Globus pallidus (tissue), 1 donor: ENCODE measurements at regions not wholly inside any gene's neighbourhood (a gene's known extent, or its start where the extent isn't known, plus 50 kb on each side); places are given as distances from the start of the nearest gene placed in this dataset.
"Not testable (repeated sequence)": the region's sequence is repeated elsewhere in the genome, so short reads cannot be mapped to it uniquely, and the experiment has no call there.

Experiments
- DNase-seq: peaks from one replicate; pipeline ENCODE4 v3.0.0-alpha.2; 2015; ENCODE audit warnings: low spot score

DNA sequence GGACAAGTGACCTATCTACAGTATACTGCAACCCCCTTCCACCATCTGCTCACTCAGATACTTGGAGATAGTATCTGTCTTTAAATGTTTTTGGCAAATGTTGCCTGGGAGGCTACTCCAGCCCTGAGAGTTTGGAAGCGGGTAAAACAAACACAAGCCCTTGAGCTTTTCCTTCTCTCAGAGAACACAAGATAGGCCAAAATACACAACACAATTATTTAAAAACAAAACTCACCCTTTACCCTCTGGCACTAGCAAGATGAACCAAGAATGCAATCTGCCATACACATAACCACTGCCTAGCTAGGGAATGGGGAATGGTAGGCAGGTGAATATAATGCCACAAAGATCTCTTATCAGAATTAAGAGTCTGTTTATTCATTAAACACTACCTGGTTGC lies 324.7 kb upstream of the FAM47C start:
- no peak for DNase-seq

DNA sequence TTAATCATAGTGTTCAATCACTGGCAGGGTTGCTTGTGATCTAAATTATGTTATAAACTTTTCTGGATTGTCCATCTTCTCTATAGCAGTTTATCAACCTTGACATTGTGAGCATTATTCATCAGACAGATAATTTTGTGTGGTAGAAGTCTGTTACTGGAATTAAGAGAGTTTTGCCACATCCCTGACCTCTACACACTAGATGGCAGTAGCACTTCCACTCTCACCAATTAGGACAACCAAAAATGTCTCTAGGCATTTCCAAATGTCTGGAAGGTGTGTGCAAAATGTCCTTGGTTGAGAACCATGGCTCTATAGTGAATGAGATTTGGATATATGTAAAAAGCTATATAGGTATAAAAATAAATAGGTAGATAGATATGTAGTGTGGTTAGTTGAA lies 324.1 kb upstream of the FAM47C start:
- DNase-seq: no peak

DNA sequence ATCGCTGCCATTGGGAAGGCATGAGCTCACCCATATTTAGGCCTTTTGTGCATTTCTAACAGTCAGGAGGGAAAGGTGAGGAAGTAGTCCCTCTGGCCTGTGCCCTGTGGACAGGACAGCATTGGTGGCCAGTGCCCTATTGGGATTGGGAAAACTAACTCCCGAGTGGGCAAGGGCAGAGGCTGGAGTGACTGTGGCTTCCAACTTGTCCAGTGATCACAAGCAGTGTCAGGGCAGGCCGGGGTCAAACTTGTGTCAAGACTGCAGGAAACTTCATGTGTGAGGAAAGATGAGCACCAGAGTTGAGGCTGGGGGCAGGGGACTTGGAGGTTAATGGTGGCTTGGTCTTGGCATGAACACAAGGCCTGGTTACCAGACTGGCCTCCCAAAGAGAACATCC lies 286.2 kb upstream of the FAM47C start:
- DNase-seq: no peak

DNA sequence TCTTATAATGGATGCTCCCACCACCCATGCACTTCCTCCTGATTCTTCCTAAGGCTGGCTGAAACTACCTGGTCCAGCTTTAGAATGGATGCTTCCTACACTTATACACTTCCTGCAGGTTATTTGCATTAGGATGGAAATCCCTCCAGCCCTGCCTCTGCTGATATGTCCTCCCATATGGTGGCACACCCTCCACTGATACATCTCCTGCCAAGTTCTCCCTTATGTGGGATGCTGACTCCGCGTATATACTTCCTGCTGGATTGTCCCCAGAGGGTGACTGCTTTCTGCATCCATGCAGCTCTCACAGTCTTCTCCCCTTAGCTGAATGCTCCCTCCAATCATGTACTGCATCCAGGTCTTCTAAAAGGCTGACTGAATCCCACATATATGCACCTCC lies 254.6 kb upstream of the FAM47C start:
- no peak for DNase-seq

DNA sequence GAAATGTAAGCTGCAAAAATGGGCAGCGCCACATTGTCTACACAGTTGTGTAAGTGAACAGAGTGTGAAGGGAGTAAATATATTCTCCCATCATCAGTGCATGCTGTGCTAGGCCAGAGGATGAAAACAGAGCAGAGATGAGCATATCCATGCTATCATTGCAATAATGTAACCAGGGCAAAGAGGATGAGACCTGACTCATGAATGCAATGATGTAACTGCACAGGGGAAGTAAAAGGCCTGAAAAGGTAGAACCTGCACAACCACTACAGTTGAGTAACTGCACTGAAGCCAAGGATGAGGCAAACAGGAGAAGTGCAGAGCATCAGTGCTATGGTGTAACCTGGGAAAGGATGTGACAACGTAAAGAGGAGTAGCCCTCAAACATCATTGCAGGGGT lies 220.4 kb upstream of the FAM47C start:
- DNase-seq: no peak

DNA sequence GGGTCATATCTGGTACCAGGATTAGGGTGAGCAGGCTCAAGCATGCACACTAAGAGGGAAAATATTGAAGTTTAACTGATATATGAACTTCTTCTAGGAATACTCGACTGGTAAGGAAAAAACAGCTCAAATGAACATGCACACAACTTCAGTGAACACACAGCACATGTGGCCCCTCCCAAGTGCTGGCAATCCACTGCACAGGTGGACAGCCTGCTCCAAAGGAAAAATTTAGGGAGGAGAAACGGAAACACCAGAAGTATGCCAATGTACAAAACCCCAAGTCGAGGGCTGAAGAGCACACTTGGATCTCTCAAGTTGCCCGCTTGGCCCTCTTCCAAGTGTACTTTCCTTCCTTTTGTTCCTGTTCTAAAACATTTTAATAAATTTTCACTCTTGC lies 205.0 kb upstream of the FAM47C start:
- DNase-seq: no peak

DNA sequence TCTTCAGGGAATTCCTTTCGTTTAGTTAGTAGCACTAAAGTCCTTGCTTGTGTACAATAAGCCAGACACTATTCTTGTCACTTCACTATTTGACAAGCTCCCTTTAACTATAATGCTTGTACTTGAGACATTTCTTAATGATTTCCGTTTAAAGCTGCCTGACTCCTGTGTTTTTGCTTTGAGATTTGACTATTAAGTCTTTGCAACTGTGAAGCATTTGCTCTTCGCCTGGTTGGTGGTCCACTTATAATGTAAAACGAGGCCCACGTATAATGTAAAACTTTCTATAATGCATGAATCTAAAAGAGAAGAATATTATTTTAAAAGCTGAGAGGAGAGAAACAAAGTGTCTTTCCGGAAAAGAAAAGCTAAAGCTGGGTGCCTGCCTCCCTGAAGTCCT lies 204.1 kb upstream of the FAM47C start:
- DNase-seq: no peak

DNA sequence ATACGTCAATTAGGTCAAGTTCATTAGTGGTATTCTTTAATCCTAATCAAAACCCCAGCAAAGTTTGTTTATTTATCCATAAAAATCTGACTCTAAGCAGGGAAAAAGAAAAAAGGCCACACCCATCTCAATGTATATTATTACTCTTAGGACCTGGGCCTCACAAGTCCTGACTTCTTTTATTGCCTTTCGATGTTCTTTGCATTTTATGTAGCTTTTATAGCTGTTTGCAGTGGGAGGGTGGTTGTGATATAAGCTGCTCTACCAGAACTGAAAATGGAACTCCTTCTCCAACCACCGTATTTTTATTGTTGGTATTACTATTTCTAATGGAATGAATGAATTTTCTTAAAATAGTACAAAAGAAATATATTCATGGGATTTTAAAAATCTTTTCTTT lies 163.3 kb upstream of the FAM47C start:
- DNase-seq: no peak

DNA sequence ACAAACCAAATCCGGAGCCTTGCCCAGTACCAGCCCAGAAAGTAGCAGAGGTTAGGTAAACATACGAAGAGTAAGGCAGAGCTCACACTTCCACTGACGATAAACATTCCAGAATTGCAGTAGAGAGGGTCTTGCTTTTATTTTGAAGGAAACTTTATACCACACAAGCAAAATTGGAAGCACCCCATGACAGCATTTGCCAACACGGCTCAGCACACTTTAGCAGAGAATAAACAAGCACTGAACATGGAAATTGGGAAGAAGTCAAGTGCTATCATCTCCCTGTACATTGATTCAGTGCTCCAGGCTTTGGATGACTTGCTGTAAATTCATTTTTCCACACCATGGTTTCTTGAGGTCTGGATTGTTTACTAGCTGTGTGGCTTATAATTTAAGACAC lies 160.7 kb upstream of the FAM47C start:
- no peak for DNase-seq

DNA sequence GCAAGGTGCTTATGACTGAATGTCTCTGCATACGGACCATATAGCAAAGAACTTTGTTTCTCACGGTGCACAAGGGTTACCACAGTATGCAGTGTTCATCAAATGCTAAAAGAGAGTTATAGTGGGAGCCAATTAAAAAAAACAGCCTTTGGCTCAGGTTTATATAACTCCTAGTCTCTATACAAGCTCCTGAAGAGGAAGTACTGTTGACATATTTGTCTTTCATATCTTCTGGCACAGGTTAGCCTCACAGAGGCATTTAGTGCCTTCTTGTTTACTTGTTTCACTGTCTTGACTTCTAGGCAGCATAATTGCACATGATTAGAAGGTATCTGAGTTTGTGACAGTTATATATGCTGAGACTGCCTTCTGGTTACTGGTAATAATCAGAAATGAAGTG lies 158.8 kb upstream of the FAM47C start:
- no peak for DNase-seq

DNA sequence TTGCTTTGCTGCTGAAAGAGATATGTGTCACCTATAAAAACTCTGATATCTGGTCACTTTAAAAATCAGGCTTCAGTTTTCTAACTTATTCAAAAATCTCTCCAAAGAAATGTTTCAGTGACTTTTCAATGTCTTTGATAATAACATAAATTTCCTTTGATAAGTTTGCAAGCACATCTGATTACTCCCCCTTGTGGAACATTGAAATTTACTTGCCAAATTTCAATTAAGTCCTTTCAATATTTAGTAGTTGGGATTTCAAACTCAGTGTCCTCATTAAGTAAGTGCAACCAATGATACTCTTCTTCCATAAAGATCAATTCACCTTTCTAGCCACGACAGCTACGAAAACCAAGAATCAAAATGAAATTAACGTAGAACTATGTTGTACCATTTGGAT lies 151.3 kb upstream of the FAM47C start:
- DNase-seq: no peak

DNA sequence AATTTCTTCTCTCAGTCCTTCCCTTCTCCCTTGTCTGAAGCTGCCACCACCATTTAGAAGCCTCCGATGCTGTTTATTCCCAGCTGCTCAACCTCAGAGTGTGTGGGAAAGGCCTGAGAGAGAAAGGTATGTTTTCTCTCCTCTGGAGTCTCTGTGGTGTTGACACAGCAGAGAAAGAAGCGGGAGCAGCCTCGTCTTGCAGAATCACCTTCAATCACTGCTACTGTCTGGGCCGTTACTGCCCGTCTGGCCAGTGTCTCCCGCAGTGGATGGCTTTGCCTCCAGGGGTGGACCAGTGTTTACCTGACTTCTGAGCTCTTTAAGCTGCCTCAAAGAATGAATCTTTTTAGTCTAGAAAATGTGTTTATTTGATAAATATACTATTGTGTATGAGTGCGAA lies 148.9 kb upstream of the FAM47C start:
- DNase-seq: no peak

DNA sequence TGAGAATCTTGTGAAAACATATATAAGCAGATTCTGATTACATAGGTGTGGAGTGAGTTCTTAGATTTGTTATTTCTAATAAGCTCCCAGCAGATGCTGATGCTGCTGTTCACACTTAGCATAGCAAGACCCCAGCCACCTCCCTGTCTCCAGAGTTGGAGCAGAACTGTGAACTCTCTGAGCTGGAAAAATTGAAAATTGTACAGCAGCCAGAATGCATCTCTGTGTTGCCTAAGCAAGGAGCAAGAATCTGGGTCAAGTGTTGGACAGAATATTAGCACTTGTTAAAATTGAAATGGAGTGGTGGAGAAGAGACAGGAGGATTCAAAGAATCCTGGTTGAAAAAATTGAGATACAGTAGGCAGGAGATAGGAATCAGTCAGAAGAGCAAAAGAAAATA lies 146.6 kb upstream of the FAM47C start:
- DNase-seq: peak; percentile 15

DNA sequence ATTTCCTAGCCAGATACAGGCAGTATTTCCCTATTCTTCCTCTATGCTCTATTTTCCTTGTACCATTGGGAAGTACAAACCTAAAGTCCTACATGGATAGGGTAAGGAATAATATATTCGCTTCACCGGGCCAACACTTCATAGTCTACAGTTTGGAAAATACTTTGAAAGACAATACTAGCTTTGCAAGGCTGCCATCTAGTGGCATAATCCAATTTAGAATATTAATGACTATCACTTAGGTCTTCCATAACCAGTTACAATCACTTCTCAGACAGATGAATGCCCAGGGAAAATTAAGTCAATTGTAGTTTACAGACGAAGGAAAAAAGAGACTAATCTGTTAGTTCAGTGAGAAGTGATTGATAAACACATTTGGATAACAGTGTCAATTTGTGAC lies 141.0 kb upstream of the FAM47C start:
- DNase-seq: peak; percentile 26

DNA sequence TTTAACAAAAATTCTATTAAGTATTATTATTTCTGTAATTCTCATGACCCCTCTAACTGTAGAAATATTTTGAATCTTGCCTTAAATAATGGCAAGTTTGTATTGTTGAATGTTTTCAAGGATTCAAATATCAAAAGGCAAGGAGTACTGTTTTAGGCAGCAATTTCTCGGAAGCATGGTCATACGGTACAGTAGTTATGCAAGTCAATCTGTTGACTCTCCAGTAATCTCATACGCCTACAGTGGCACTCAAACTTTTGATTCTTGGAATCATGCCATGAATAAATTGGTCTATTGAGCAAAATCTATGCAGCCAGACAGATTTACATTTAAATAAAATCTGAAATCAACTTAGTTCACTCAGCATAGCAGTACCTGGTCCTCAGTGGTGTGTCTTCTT lies 139.6 kb upstream of the FAM47C start:
- no peak for DNase-seq

DNA sequence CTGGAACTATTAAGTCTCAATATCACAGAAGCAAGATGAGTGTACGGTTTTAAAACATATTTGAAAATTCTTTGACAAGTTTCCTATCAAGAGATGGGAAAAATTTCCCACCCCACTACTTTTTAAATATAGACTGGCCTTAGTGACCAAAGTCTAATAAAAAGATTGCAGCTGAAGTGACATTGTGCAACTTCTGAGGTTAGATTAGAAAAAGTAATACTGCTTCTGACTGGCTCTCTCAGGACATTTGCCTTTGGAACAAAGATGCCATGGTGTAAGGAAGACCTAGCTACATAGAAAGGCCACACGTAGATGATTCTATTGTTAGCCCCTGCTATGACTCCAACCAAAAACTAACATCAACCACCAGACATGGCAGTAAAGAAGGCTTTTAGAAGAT lies 138.7 kb upstream of the FAM47C start:
- no peak for DNase-seq

DNA sequence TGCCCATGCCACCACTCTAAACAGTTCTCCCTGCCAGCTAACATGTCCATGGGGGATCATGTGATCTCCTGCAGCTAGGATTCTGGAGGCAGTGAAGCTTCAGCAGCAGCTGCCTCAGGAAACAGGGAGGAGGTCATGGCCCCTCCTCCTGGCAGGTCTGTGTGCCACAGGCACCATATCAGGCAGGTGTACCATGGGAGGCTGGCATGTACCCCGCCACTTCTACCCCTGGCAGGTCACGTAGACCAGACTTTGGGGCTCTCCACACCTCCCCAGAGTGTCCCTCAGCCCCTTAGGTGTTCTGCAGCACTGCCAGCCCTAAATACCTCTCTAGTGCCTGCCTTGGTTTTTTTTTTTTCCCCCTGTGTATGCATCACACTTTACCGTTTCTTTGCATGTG lies 110.5 kb upstream of the FAM47C start:
- DNase-seq: no peak

DNA sequence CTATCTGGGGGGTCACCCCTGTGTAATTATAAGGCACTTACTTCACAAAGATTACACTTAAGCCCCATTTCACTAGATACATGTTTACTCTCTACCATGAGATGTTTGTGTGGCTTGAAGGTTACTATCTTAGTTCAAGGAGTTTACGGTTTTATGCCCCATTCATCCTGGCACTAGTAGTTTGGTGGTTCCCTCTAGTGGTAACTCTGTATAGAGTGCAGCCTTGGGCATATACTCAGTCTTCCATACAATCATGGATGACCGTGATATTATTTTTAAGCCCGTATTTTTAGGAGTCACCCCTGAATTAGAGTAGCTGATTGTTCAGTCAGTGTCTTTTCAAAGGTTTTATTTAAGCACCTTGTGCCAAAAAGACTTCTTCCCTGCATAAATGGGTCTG lies 109.9 kb upstream of the FAM47C start:
- no peak for DNase-seq

DNA sequence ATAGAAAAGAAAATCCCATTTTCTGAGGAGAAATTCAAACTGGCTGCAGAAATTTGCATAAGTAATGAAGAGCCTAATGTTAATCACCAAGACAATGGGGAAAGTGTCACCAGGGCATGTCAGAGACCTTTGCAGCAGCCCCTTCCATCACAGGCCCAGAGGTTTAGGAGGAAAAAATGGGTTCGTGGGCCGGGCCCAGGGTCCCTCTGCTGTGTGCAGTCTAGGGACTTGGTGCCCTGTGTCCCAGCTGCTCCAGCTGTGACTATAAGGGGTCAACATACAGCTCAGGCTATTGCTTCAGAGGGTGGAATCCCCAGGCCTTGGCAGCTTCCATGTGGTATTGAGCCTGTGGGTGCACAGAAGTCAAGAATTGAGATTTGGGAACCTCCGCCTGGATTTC lies 103.6 kb upstream of the FAM47C start:
- DNase-seq: not testable (repeated sequence)

DNA sequence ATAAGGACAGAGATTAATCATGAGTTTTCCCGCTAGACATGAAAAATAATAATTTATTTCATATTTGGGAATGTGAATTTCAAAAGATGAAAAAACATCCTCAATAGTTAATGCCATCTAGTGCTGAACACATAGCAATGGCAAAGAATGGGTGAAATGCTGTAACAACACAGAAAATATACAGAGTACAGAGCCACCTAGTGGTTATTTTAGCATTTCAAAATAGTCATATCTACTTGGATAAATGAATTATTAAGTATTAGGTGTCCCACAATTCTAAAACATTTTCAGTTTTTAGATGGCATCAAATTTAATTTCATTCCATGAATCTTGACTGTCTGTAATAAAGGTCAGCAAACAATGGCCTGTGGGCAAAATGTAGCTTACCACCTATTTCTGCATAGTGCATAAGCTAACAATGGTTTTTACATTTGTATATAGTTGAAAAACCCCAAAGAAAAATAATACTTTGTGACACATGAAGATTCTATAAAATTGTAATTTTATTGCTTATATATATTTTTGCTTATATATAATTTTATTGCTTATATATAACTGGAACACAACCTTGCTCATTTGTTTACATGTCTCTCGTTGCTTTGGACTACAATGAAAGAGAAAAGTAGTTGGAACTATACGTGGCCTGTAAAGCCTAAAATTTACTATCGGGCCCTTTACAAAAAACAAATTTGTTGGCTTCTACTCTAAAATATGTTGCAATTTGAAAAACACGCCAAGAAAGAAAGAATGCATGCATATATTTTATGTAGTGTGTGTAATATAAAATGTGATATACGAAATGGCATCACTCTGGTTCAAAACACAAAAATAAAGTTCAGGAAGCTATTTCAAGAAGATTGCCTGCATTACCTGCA lies 99.1 kb upstream of the FAM47C start:
- DNase-seq: peak; percentile 0

DNA sequence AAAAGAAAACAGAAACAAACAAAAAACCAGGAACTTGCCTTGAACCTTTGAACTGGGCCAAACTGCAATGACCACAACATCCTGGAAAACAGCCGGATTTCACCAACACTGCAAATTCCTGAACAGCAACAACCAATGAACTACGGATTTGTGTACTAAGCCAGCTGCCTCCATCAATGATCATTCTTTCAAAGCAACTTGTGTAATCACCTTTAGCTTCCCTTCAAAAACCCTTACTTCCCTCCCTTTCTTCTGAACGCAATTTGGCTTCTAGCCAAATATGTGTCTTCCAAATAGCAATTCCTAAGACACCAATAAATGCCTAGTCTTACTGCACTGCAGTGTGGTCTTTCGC lies 98.5 kb upstream of the FAM47C start:
- no peak for DNase-seq

DNA sequence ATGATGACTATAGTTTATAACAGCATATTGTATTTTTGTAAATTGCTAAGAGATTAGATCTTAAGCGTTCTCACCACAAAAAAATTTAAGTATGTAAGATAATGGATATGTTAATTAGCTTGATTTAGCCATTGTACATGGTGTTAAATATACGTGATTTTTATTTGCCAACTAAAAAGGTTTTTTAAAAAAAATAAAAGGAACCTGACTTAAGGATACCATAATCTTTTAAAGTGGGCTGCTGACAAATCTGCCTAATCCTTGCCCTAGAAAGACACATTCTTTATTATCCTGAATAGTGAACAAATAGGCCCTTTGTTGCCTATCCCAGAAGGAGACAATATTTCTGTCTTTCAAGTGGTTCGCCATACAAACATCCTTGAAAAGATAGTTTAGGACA lies 94.6 kb upstream of the FAM47C start:
- DNase-seq: no peak

DNA sequence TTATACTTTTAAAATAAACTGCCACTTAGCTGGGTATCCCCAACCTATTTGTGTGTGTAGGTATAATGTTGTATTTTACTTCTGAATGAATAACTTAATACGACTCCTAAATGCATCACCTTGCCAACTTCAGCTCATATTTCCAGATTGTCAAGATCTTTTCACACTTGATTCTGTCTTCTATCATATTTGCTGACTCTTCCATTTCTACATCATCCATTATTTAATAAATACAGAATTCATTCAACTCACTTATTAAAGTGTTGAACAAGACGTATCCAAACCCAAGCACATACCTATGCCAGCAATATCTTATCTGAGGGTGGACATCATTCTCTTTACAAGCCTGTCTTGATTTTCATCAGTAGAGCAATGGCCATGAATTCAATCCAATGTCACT lies 91.2 kb upstream of the FAM47C start:
- DNase-seq: no peak

DNA sequence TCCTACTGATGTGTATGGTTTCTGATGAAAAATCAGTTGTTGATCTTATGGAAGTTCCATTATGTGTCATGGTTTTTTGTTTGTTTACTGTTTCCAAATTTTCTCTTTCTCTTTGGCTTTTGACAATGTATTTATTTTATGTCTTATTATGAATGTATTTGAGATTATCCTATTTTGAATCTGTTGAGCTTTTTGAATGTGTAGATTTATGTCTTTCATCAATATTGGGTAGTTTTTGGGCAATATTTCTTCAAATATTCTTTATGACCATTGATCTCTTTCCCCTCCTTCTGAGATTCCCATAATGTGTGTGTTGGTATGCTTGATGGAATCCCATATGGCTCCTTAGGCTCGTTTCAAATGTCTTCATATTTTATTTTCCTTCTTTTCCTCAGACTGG lies 80.5 kb upstream of the FAM47C start:
- DNase-seq: no peak

DNA sequence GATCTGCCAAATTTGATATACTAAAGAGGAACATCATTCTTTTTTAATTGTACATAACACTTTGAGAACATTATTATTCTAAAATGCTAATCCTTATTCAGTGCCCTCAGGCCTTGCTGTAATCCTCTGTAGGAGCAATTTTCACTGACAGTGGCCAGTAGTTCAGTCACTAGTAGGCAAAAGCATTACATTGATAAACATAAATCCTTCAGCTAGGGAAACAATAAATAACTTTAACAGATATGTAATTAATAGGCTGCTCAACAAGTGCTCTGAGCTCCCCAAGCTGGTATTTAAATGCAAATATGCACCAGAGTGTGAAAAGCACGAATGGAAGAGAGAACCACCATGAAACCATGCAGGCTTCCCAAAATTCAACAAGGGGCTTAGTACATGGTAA lies 77.7 kb upstream of the FAM47C start:
- DNase-seq: no peak
